SK-N-SH (cell line): ENCODE measurements at regions not wholly inside any gene's neighbourhood (a gene's known extent, or its start where the extent isn't known, plus 50 kb on each side); places are given as distances from the start of the nearest gene placed in this dataset.

ENCODE experiments used
- CTCF ChIA-PET: fragments of 300-600, 350-600 bp; formaldehyde crosslinking; extraction: SDS; loops from one replicate; lab custom pipeline; 2021; lab: Yijun Ruan, JAX
- POLR2A ChIA-PET: fragments of 350-600 bp; sonication (Branson Sonifier 250); formaldehyde crosslinking; extraction: SDS; loops from one replicate; lab custom pipeline; 2020; ENCODE audit warnings: antibody characterized with exemption, inconsistent platforms; lab: Yijun Ruan, JAX
- DNase-seq: peaks from one replicate; pipeline ENCODE4 v3.0.0; 2012
- H2AFZ ChIP-seq: fragments of 200-600 bp; sonication (generic); 2 replicates; pipeline ENCODE4 v1.8.1; 2016; ENCODE audit warnings: antibody characterized with exemption, mild to moderate bottlenecking, low read depth
- H3F3A ChIP-seq: fragments of 200-600 bp; sonication (generic); replicated peaks from 2 replicates; pipeline ENCODE3; 2016; ENCODE audit warnings: antibody characterized with exemption, mild to moderate bottlenecking; ENCODE audit not compliant: insufficient read depth
- H3K27ac ChIP-seq, 2 experiments: fragments of 200-500 bp in 1 of 2; fragments of 200-600 bp in 1 of 2; sonication (Bioruptor generic) in 1 of 2; sonication (generic), shearing (Covaris generic) in 1 of 2; 2 replicates each; pipeline versions ENCODE4 v1.5.1 to v1.6.1; 2014 to 2016; ENCODE audit warnings: low read depth in 2 of 2, inconsistent platforms in 1 of 2, low read length in 1 of 2, mild to moderate bottlenecking in 1 of 2, mixed read lengths in 1 of 2
- H3K27me3 ChIP-seq: fragments of 200-600 bp; sonication (generic), shearing (Covaris generic); 2 replicates; pipeline ENCODE4 v1.6.1; 2016; ENCODE audit warnings: mixed run types; ENCODE audit not compliant: insufficient read depth
- H3K36me3 ChIP-seq, 2 experiments: fragments of 200-500 bp in 1 of 2; fragments of 200-600 bp in 1 of 2; sonication (Bioruptor generic) in 1 of 2; sonication (generic) in 1 of 2; replicated peaks in 1 of 2; 2 replicates each; pipeline versions ENCODE3 to v1.5.1; 2014 to 2016; ENCODE audit warnings: low read length in 1 of 2, mild to moderate bottlenecking in 1 of 2; ENCODE audit not compliant: insufficient read depth in 2 of 2, control insufficient read depth in 1 of 2
- H3K4me1 ChIP-seq, 2 experiments: fragments of 200-500 bp in 1 of 2; fragments of 200-600 bp in 1 of 2; sonication (Bioruptor generic) in 1 of 2; sonication (generic), shearing (Covaris generic) in 1 of 2; 2 replicates each; pipeline versions ENCODE4 v1.5.1 to v1.6.1; 2014 to 2016; ENCODE audit warnings: low read depth in 1 of 2, low read length in 1 of 2, mixed run types in 1 of 2; ENCODE audit not compliant: insufficient read depth in 2 of 2, control insufficient read depth in 1 of 2
- H3K4me2 ChIP-seq: fragments of 200-600 bp; sonication (generic), shearing (Covaris generic); 2 replicates; pipeline ENCODE4 v1.6.1; 2017; ENCODE audit warnings: mixed run types
- H3K4me3 ChIP-seq, 2 experiments: fragments of 200-500 bp in 1 of 2; fragments of 200-600 bp in 1 of 2; sonication (Bioruptor generic) in 1 of 2; sonication (generic), shearing (Covaris generic) in 1 of 2; 2 replicates each; pipeline versions ENCODE4 v1.5.1 to v1.8.1; 2014 to 2016; ENCODE audit warnings: low read depth in 2 of 2, inconsistent platforms in 1 of 2, low read length in 1 of 2, mild to moderate bottlenecking in 1 of 2, mixed read lengths in 1 of 2, moderate library complexity in 1 of 2
- H3K79me2 ChIP-seq: fragments of 200-600 bp; sonication (generic); 2 replicates; pipeline ENCODE4 v1.8.1; 2017; ENCODE audit warnings: mild to moderate bottlenecking; ENCODE audit not compliant: insufficient read depth
- H3K9ac ChIP-seq: fragments of 200-600 bp; sonication (generic); 2 replicates; pipeline ENCODE4 v1.6.1; 2017; ENCODE audit warnings: mixed run types
- H3K9me2 ChIP-seq: fragments of 200-600 bp; sonication (generic); 2 replicates; pipeline ENCODE4 v1.6.1; 2017; ENCODE audit warnings: mixed run types
- H3K9me3 ChIP-seq: fragments of 200-600 bp; sonication (generic); 2 replicates; pipeline ENCODE4 v1.6.1; 2017; ENCODE audit warnings: mixed run types, mild to moderate bottlenecking, moderate library complexity
- H4K20me1 ChIP-seq: fragments of 200-600 bp; sonication (generic); 2 replicates; pipeline ENCODE4 v1.6.1; 2017; ENCODE audit warnings: mild to moderate bottlenecking, mixed run types; ENCODE audit not compliant: insufficient read depth
- CTCF ChIP-seq: fragments of 200-600 bp; sonication (generic); IDR thresholded peaks from 2 replicates; pipeline ENCODE4 v1.6.1; 2017; ENCODE audit warnings: antibody characterized with exemption, mild to moderate bottlenecking, moderate library complexity
- ELF1 ChIP-seq: IDR thresholded peaks from 2 replicates; pipeline ENCODE4 v1.4.0; 2012
- EZH2phosphoT487 ChIP-seq: fragments of 200-600 bp; sonication (generic); IDR thresholded peaks from 2 replicates; pipeline ENCODE4 v1.6.1; 2017; ENCODE audit warnings: low read depth, mixed run types, mild to moderate bottlenecking, antibody characterized with exemption, moderate library complexity, borderline replicate concordance
- FOXM1 ChIP-seq: IDR thresholded peaks from 2 replicates; pipeline ENCODE4 v1.4.0; 2012; ENCODE audit warnings: low read depth, mild to moderate bottlenecking
- GABPA ChIP-seq: IDR thresholded peaks from 2 replicates; pipeline ENCODE4 v1.4.0; 2012; ENCODE audit warnings: low read depth, mild to moderate bottlenecking
- GATA2 ChIP-seq: sonication (generic); formaldehyde crosslinking; IDR thresholded peaks from 2 replicates; pipeline ENCODE4 v1.5.0; 2020; ENCODE audit warnings: mild to moderate bottlenecking, missing genetic modification reagents
- JUND ChIP-seq: IDR thresholded peaks from 2 replicates; pipeline ENCODE4 v1.4.0; 2012
- MXI1 ChIP-seq: IDR thresholded peaks from 2 replicates; pipeline ENCODE4 v1.6.1; 2012; ENCODE audit warnings: mild to moderate bottlenecking, low read depth, low read length, improper control_type of control experiment
- NFIC ChIP-seq: IDR thresholded peaks from 2 replicates; pipeline ENCODE4 v1.4.0; 2012; ENCODE audit warnings: borderline replicate concordance
- NRF1 ChIP-seq: IDR thresholded peaks from 2 replicates; pipeline ENCODE4 v1.6.1; 2012; ENCODE audit warnings: low read depth, mild to moderate bottlenecking, low read length
- PBX3 ChIP-seq: IDR thresholded peaks from 2 replicates; pipeline ENCODE4; 2012
- RCOR1 ChIP-seq: fragments of 150-350 bp; IDR thresholded peaks from 2 replicates; pipeline ENCODE4 v1.6.1; 2017; ENCODE audit warnings: antibody characterized with exemption, low read length
- REST ChIP-seq: IDR thresholded peaks from 2 replicates; pipeline ENCODE4 v1.6.1; 2012; ENCODE audit warnings: mild to moderate bottlenecking, low read depth, low read length, moderate library complexity
- RFX5 ChIP-seq: IDR thresholded peaks from 2 replicates; pipeline ENCODE4 v1.6.1; 2012; ENCODE audit warnings: mild to moderate bottlenecking, improper control_type of control experiment, low read length
- TAF1 ChIP-seq: IDR thresholded peaks from 2 replicates; pipeline ENCODE4 v1.6.1; 2012; ENCODE audit warnings: low read depth, mild to moderate bottlenecking, low read length, moderate library complexity, borderline replicate concordance
- TCF12 ChIP-seq: IDR thresholded peaks from 2 replicates; pipeline ENCODE4 v1.4.0; 2012
- USF1 ChIP-seq: IDR thresholded peaks from 2 replicates; pipeline ENCODE4 v1.4.0; 2012; ENCODE audit warnings: low read depth, borderline replicate concordance
- YY1 ChIP-seq: IDR thresholded peaks from 2 replicates; pipeline ENCODE4 v1.4.0; 2012; ENCODE audit warnings: low read depth, mild to moderate bottlenecking
- WGBS: methylation state at CpG from one replicate; pipeline ENCODE4 v1.1.6; 2017; ENCODE audit warnings: low lambda C conversion rate; 5-methylcytosine and 5-hydroxymethylcytosine counted together

- Histone ChIP-seq H3K27me3 (no peaks in the 10 kb centered on the region), H3K27ac (no peak overlapping the region), H3K36me3 (no peaks in the 10 kb centered on the region), H3K4me3 (no peak overlapping the region), H3K9me2 (no peaks in the 10 kb centered on the region), H2AFZ (no peak overlapping the region), H3K9me3 (no peaks in the 10 kb centered on the region), H3K9ac (no peak overlapping the region), H3K4me1 (no peaks in the 10 kb centered on the region; a peak in 1 of 4 replicates), H4K20me1 (no peaks in the 10 kb centered on the region), H3F3A (no peaks in the 10 kb centered on the region), H3K79me2 (no peaks in the 10 kb centered on the region), H3K4me2 (no peak overlapping the region)
- no peak for DNase-seq
- ChIA-PET POLR2A (no interaction called here), CTCF (no interaction called here)
- TF ChIP-seq PBX3, result no peak
- no peak for TF ChIP-seq ELF1
- no peak for TF ChIP-seq TAF1
- no peak for TF ChIP-seq TCF12
- no peak for TF ChIP-seq EZH2phosphoT487
- no peak for TF ChIP-seq NRF1
- no peak for TF ChIP-seq GATA2 (CRISPR knock-in tag)
- TF ChIP-seq YY1, result no peak
- no peak for TF ChIP-seq RFX5
- TF ChIP-seq FOXM1, result no peak
- no peak for TF ChIP-seq RCOR1
- TF ChIP-seq USF1, result no peak
- TF ChIP-seq REST, result no peak
- TF ChIP-seq MXI1, result no peak
- TF ChIP-seq JUND, result no peak
- TF ChIP-seq GABPA, result no peak
- no peak for TF ChIP-seq NFIC
- TF ChIP-seq CTCF, result no peak
- WGBS, result 0% methylated on average over 1 of the region's 1 CpG
Measured at GRCh38 chr1:177729646-177730045, 240.2 kb downstream of the SEC16B start.
